NCI-H2171 (cell line): ENCODE measurements at regions not wholly inside any gene's neighbourhood (a gene's known extent, or its start where the extent isn't known, plus 50 kb on each side); places are given as distances from the start of the nearest gene placed in this dataset.
"Not testable (repeated sequence)": the region's sequence is repeated elsewhere in the genome, so short reads cannot be mapped to it uniquely, and the experiment has no call there.

Experiments used
- DNase-seq: peaks from one replicate; lab custom pipeline; 2025; lab: John Stamatoyannopoulos, UW

DNA sequence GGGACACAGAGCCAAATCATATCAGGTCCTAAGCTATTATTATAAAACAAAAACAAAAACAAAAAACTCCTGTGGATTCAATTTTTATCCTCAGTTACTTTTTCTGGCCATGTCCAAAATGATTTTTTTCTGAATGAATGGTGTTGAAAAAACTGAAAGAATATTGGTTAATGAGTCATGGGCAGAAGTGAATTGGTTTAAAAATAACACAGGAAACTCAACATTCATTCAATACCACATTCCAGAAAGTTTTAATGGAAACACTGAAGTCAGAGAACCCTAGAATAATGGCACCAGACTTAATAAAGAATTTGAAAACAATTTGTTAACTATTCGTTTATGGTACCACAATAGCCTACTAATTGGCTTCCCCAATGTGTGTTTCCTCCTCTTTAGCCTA, 102.4 kb upstream of the CDH9 start:
- DNase-seq, result no peak

DNA sequence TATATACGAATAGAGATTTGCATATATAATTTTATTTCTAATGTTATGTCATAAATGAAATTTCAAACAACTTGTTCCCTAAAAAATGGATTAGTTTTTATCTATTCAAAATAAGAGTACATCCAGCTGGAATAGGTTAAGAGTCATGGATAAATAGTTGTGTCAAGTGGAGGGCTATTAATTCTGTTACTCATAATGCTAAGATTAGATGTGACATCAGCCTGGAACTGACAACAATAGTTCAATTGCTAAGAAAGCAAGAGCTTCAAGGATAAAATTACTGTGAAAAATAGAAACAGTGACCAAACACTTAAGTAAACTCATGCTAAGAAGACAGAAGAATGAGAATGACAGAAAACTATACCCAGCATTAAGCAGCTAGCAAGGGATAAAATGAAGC, 92.2 kb upstream of the CDH9 start:
- DNase-seq, result no peak

DNA sequence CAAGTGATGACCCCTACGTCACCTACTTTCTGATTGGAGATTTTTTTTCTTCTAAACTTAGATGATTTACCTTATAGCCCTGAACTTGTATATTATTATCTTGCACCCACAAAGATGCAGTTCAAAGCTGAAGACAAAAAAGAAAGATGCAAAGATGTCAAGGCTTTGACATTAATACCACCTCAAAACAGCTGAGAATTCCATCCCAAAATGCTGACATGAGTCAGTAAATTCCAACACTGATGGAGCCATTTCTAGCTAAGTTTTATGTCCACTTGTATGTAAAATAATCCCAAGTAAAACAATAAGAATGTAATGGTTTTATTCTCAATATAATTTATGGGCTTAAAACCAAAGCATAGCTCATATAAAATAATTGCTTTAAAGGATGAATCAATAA, 91.5 kb upstream of the CDH9 start:
- DNase-seq, result no peak

DNA sequence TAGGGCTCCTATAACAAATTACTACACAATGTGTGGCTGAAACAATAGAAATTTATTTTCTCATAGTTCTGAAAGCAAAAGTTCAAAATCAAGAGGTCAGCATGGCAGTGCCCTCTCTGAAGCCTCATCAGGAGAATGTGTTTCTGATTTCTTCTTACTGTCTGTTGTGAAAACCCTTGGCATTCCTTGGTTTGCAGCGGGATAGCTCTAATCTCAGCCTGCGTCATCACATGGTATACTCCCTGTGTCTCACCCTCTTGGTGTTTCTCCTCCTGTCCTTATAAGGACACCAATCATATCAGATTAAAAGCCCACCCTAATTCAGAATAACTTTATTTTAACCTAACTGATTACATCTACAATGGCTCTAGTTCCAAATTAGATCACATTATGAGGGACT, 87.5 kb upstream of the CDH9 start:
- DNase-seq, result no peak

DNA sequence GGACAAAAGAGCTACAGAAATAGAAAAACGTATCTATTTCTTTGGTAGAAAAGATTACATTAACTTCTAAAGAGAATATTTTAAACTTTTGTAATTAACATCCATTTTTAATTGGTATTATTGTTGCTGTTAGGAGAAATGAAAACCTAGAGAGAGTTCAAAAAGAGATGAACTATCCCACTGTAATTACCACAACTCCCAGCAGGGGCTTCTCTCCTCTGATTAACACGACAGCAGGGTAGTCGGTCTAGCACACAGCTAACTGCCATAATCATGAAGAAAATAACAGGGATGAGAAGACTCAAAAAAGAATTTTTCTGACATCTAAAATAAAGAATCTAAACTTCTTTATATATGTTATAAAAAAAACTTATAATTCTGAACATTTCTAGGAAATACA, 86.2 kb upstream of the CDH9 start:
- peak; percentile 4 for DNase-seq

DNA sequence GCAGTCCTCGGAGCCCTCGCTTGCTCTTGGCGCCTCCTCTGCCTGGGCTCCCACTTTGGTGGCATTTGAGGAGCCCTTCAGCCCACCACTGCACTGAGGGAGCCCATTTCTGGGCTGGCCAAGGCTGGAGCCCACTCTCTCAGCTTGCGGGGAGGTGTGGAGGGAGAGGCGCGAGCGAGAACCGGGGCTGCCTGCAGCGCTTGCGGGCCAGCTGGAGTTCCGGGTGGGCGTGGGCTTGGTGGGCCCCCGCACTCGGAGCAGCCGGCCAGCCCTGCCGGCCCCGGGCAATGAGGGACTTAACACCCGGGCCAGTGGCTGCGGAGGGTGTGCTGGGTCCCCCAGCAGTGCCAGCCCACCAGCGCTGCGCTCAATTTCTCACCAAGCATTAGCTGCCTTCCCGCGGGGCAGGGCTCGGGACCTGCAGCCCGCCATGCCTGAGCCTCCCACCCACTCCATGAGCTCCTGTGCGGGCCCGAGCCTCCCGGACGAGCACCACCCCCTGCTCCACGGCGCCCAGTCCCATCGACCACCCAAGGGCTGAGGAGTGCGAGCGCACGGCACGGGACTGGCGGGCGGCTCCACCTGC, 81.4 kb upstream of the CDH9 start:
- DNase-seq, result not testable (repeated sequence)

DNA sequence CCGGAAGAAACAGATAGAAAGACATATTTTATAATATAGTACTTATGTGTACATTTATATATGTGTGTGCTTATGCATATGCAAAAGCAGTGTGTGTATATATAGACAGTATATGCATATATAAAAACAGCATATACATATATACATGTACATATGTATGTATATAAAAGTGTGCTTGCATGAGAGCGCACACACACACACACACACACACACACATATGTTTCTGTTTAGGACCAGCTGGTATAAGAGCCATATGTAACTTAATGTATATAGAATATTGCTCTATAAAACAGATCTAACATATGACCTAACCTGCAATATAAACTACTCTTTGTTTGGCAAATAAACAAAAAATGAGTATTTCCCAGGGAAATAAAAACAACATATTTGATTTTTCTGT, 65.1 kb upstream of the CDH9 start:
- no peak for DNase-seq

DNA sequence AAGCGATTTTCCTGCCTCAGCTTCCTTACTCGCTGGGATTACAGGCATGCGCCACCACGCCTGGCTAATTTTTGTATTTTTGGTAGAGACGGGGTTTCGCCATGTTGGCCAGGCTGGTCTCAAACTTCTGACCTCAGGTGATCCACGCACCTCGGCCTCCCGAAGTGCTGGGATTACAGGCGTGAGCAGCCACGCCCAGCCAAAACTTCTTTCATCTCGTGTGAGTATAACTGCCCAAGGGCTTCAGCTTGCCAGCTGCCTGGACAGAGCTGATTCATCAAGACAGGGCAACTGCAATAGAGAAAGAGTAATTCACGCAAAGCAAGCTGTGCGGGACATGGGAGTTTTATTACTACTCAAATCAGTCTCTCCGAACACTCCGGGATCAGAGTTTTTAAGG, 57.4 kb upstream of the CDH9 start:
- DNase-seq, result not testable (repeated sequence)

DNA sequence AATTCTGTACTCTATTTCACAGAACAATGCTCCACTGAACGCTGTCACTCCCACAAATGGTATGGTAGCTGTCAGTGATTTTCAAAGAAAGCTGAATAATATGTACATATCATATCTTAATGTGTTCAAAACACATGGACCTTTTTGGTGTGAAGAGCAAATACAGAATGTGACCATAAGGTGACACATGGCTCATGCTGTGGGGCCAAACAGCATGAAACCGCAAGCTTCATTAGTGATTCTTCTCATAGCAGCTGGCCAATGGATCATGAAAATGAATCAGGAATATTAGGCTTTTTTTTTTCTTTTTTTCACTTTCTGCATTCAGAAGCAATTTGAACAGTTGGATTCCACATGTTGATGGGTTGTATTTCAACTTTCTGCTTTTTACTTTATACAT, 54.9 kb upstream of the CDH9 start:
- DNase-seq, result peak; percentile 31

DNA sequence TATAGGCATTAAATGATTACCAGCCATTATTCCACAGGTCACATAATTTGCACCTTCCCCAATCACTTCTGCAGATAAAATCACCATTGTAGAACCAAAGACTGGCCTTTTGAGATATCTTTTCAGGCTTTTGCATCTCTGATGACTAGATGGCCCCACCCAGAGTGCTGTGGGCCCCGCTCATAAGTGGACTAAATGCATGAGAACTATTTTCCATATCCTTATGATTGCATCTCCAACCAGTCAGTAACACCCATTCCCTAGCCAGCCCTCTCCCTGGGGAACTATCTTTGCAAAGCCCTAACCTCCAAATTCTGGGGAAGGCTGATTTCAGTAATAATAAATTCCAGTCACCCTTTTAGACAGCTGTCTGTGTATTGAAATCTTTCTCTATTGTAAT, 53.5 kb upstream of the CDH9 start:
- no peak for DNase-seq

DNA sequence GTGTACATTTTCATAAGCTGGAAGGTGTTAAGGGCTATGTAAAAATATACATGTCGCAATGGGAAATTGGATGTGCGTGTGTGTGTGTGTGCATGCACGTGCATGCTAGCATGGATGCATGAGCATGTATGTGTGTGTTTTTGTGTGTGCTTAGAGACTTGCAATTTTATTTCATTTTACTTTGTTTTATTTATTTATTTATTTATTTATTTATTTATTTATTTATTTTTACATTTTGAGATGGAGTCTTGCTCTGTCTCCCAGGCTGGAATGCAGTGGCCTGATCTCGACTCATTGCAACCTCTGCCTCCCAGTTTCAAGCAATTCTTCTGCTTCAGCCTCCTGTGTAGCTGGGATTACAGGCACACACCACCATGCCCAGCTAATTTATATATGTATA, 50.4 kb upstream of the CDH9 start:
- DNase-seq, result not testable (repeated sequence)
